ENCODE measurements at regions not wholly inside any gene's neighbourhood (a gene's known extent, or its start where the extent isn't known, plus 50 kb on each side); places are given as distances from the start of the nearest gene placed in this dataset.

DNA sequence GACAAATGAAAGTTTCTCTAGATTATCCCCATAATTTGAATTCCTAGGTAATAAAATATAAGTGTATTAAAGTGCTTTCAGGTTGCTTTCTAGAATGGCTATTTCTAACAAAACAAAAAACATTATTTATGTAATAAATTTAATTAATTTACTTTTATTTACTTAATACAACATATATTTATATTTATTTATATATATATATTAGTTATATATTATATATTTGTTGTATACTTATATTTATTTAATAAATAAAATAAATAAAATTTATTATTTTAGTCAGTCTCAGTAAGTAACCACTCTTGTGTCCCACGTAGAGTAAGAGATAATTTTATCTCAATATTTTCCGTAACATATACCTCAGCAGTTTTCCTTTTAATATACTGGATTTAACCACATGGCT is 1031.6 kb upstream of the CNTN5 start:
- TF ChIP-seq, protein P1, sequence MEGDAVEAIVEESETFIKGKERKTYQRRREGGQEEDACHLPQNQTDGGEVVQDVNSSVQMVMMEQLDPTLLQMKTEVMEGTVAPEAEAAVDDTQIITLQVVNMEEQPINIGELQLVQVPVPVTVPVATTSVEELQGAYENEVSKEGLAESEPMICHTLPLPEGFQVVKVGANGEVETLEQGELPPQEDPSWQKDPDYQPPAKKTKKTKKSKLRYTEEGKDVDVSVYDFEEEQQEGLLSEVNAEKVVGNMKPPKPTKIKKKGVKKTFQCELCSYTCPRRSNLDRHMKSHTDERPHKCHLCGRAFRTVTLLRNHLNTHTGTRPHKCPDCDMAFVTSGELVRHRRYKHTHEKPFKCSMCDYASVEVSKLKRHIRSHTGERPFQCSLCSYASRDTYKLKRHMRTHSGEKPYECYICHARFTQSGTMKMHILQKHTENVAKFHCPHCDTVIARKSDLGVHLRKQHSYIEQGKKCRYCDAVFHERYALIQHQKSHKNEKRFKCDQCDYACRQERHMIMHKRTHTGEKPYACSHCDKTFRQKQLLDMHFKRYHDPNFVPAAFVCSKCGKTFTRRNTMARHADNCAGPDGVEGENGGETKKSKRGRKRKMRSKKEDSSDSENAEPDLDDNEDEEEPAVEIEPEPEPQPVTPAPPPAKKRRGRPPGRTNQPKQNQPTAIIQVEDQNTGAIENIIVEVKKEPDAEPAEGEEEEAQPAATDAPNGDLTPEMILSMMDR (optimal IDR thresholded peaks at IDR 0.05 in 1 of 3, IDR thresholded peaks at IDR 0.05 in 1 of 3, conservative IDR thresholded peaks at IDR 0.05 in 1 of 3; ENCODE audit: extremely low read depth in 1 of 3, insufficient read depth in 2 of 3, low read length in 3 of 3), result no peak
- no peak for TF ChIP-seq EZH2 (IDR thresholded peaks at IDR 0.05; ENCODE audit: low read length)
